Glutamatergic neuron (in vitro differentiated cells): ENCODE measurements at regions not wholly inside any gene's neighbourhood (a gene's known extent, or its start where the extent isn't known, plus 50 kb on each side); places are given as distances from the start of the nearest gene placed in this dataset.
A peak's percentile ranks its signal among the peaks of the same experiment; 100 is the strongest.

ENCODE experiments used
- DNase-seq: peaks from one replicate; pipeline ENCODE4 v3.0.0; 2022
- H3K27ac Mint-ChIP-seq: one replicate; pipeline ENCODE4 v1.8.0; 2020; ENCODE audit warnings: mild to moderate bottlenecking, mixed read lengths, inconsistent platforms; ENCODE audit not compliant: unreplicated experiment
- H3K27me3 Mint-ChIP-seq: one replicate; pipeline ENCODE4 v1.8.0; 2020; ENCODE audit warnings: mild to moderate bottlenecking, moderate library complexity, mixed read lengths, inconsistent platforms; ENCODE audit not compliant: unreplicated experiment
- H3K36me3 Mint-ChIP-seq: one replicate; pipeline ENCODE4 v1.8.0; 2020; ENCODE audit warnings: mild to moderate bottlenecking, mixed read lengths, inconsistent platforms; ENCODE audit not compliant: unreplicated experiment
- H3K4me1 Mint-ChIP-seq: one replicate; pipeline ENCODE4 v1.8.0; 2020; ENCODE audit warnings: mild to moderate bottlenecking, low read depth, mixed read lengths, inconsistent platforms; ENCODE audit not compliant: unreplicated experiment
- H3K4me3 Mint-ChIP-seq: one replicate; pipeline ENCODE4 v1.8.0; 2020; ENCODE audit warnings: mild to moderate bottlenecking, mixed read lengths, inconsistent platforms; ENCODE audit not compliant: unreplicated experiment
- H3K9me3 Mint-ChIP-seq: one replicate; pipeline ENCODE4 v1.8.0; 2020; ENCODE audit warnings: mild to moderate bottlenecking, moderate library complexity, mixed read lengths, inconsistent platforms; ENCODE audit not compliant: unreplicated experiment
- TF ChIP-seq, protein P1 (sequence below): fragments of 200-600 bp; sonication (generic); IDR thresholded peaks from one replicate; pipeline ENCODE4 v1.5.0; 2021; ENCODE audit not compliant: partially characterized antibody, unreplicated experiment

- Mint-ChIP-seq H3K4me3 (no peak overlapping the region), H3K36me3 (no peaks in the 10 kb centered on the region), H3K4me1 (peaks cover 22% of the 10 kb centered on the region), H3K27me3 (no peaks in the 10 kb centered on the region), H3K9me3 (no peaks in the 10 kb centered on the region), H3K27ac (no peak overlapping the region)
- no peak for DNase-seq
- TF ChIP-seq, protein P1, sequence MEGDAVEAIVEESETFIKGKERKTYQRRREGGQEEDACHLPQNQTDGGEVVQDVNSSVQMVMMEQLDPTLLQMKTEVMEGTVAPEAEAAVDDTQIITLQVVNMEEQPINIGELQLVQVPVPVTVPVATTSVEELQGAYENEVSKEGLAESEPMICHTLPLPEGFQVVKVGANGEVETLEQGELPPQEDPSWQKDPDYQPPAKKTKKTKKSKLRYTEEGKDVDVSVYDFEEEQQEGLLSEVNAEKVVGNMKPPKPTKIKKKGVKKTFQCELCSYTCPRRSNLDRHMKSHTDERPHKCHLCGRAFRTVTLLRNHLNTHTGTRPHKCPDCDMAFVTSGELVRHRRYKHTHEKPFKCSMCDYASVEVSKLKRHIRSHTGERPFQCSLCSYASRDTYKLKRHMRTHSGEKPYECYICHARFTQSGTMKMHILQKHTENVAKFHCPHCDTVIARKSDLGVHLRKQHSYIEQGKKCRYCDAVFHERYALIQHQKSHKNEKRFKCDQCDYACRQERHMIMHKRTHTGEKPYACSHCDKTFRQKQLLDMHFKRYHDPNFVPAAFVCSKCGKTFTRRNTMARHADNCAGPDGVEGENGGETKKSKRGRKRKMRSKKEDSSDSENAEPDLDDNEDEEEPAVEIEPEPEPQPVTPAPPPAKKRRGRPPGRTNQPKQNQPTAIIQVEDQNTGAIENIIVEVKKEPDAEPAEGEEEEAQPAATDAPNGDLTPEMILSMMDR = peak; percentile 56
Measured at GRCh38 chr13:23960566-23961156, 63.4 kb upstream of the C1QTNF9B start.

- no peak overlapping the region for H3K4me3 Mint-ChIP-seq
- no peaks in the 10 kb centered on the region for H3K36me3 Mint-ChIP-seq
- no peak overlapping the region for H3K27ac Mint-ChIP-seq
- peaks cover 3% of the 10 kb centered on the region for H3K27me3 Mint-ChIP-seq
- DNase-seq = no peak
- peaks cover 1% of the 10 kb centered on the region for H3K9me3 Mint-ChIP-seq
- peaks cover 21% of the 10 kb centered on the region for H3K4me1 Mint-ChIP-seq
- TF ChIP-seq, protein P1 = no peak
Measured at GRCh38 chr13:23963184-23963931, 66.1 kb upstream of the C1QTNF9B start.

DNA sequence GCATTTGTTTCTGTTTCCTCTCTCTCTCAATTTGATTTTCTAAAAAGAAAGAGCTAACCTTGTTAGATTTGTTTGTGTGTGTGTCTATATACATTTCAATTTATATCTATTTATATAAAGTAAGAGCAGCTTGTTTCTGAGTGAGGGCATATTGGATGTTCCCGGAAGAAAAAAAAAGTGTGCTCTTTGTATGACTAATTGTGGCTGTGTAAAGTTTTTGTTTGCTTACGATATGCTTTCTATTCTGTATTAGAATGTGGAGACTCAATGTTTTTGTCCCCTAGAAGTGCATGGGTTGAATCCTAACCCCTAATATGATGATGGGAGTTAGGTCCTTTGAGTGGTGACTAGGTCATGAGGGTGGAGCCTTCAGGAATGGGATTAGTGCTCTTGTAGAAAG is 66.6 kb upstream of the C1QTNF9B start:
- Mint-ChIP-seq H3K27ac (no peak overlapping the region), H3K4me1 (peaks cover 16% of the 10 kb centered on the region), H3K9me3 (peaks cover 1% of the 10 kb centered on the region), H3K4me3 (no peak overlapping the region), H3K36me3 (no peaks in the 10 kb centered on the region), H3K27me3 (peaks cover 3% of the 10 kb centered on the region)
- TF ChIP-seq, protein P1 = no peak
- DNase-seq = no peak

GRCh38 chr13:23965346-23965745 is 68.0 kb upstream of the C1QTNF9B start:
- no peak overlapping the region for H3K27ac Mint-ChIP-seq
- DNase-seq = no peak
- H3K9me3 Mint-ChIP-seq = peaks cover 1% of the 10 kb centered on the region
- TF ChIP-seq, protein P1 = no peak
- H3K4me3 Mint-ChIP-seq = no peak overlapping the region
- H3K36me3 Mint-ChIP-seq = no peaks in the 10 kb centered on the region
- peaks cover 16% of the 10 kb centered on the region for H3K4me1 Mint-ChIP-seq
- H3K27me3 Mint-ChIP-seq = peaks cover 3% of the 10 kb centered on the region

GRCh38 chr13:23966221-23966690 is 69.0 kb upstream of the C1QTNF9B start:
- TF ChIP-seq, protein P1 = no peak

More at GRCh38 chr13:23966221-23966690, 69.0 kb upstream of the C1QTNF9B start:
- no peak for DNase-seq
- H3K27ac Mint-ChIP-seq = no peak overlapping the region
- peaks cover 3% of the 10 kb centered on the region for H3K27me3 Mint-ChIP-seq
- H3K9me3 Mint-ChIP-seq = peaks cover 1% of the 10 kb centered on the region
- H3K36me3 Mint-ChIP-seq = no peaks in the 10 kb centered on the region
- peak overlapping the region; percentile 16 for H3K4me3 Mint-ChIP-seq
- H3K4me1 Mint-ChIP-seq = peaks cover 16% of the 10 kb centered on the region
